ENCODE measurements at regions not wholly inside any gene's neighbourhood (a gene's known extent, or its start where the extent isn't known, plus 50 kb on each side); places are given as distances from the start of the nearest gene placed in this dataset.

DNA sequence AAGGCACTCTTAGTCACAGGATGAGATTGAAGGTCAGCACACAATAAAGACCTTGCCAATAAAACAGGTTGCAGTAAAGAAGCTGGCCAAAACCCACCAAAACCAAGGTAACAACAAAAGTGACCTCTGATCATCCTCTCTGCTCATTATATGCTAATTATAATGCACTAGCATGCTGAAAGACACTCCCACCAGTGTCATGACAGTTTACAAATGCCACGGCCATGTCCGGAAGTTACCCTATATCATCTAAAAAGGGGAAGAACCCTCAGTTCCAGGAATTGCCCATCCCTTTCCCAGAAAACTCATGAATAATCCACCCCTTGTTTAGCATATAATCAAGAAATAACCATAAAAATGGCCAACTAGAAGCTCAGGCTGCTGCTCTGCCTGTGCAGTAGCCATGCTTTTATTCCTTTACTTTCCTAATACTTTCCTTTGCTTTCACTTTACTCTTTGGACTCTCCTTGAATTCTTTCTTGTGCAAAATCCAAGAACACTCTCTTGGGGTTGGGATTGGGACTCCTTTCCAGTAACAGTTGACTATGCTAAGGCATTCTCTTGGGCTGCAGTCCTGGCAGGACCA, 527.3 kb upstream of the MAP3K7 start:
- H3K27ac ChIP-seq (ENCODE audit: low read depth in 1 of 2, low read length in 2 of 2), result no peak overlapping the region

DNA sequence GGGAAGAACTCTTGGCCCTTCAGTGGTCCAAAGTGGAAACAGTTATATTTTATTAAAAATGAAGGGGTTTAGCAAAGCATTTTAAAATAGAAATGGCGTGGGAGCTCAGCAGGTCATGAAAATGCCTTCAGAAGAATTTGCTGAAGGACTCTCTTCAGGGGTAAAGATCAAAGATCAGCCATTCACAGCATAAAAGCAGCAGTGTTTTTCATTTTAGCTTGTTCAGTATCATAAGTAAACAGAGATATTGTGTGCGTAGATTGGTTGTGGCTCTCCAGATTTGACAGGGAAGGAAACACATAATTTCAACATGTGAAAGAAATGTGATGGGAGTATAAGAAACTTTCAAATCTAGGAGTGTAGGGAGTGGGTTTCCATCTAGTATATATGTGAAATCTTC, 519.2 kb upstream of the MAP3K7 start:
- Mint-ChIP-seq H3K4me1 (no peaks in the 10 kb centered on the region), H3K36me3 (no peaks in the 10 kb centered on the region), H3K9me3 (no peaks in the 10 kb centered on the region), H3K27ac (no peak overlapping the region), H3K4me3 (no peak overlapping the region), H3K27me3 (ENCODE audit: low read depth in 3 of 3) (peaks cover 0 to 4% (median 0%) of the 10 kb centered on the region in 3 donors)
- Histone ChIP-seq H3K9me3 (replicated peaks in 1 of 2; ENCODE audit: control insufficient read depth in 1 of 2, insufficient read depth in 1 of 2, low read length in 2 of 2) (no peaks in the 10 kb centered on the region), H3K4me3 (replicated peaks in 1 of 3; ENCODE audit: low read depth in 2 of 3, low read length in 3 of 3) (no peak overlapping the region), H3K36me3 (replicated peaks in 1 of 2; ENCODE audit: control insufficient read depth in 1 of 2, insufficient read depth in 2 of 2, low read length in 2 of 2) (no peaks in the 10 kb centered on the region), H3K27me3 (ENCODE audit: control insufficient read depth in 2 of 2, insufficient read depth in 2 of 2, low read length in 2 of 2) (no peaks in the 10 kb centered on the region), H4K20me1 (ENCODE audit: insufficient read depth, low read length) (no peaks in the 10 kb centered on the region), H3K27ac (ENCODE audit: low read depth in 1 of 2, low read length in 2 of 2) (no peak overlapping the region), H3K4me2 (replicated peaks; ENCODE audit: extremely low read depth, low read length, poor library complexity, severe bottlenecking) (no peak overlapping the region), H3K79me2 (ENCODE audit: insufficient read depth, low read length) (no peaks in the 10 kb centered on the region), H3K9ac (ENCODE audit: insufficient read depth, low read length, poor library complexity, severe bottlenecking) (no peak overlapping the region), H3K4me1 (ENCODE audit: control insufficient read depth in 1 of 2, insufficient read depth in 2 of 2, low read length in 2 of 2) (no peaks in the 10 kb centered on the region), H2AFZ (ENCODE audit: insufficient read depth, low read depth, low read length, poor library complexity, severe bottlenecking) (no peak overlapping the region)
- DNase-seq, result no peak
- WGBS (ENCODE audit: insufficient coverage), result 80% methylated on average over 1 of the region's 2 CpGs
- intact Hi-C loops (cut with micrococcal nuclease), result no loop called here
- TF ChIP-seq, protein P1, sequence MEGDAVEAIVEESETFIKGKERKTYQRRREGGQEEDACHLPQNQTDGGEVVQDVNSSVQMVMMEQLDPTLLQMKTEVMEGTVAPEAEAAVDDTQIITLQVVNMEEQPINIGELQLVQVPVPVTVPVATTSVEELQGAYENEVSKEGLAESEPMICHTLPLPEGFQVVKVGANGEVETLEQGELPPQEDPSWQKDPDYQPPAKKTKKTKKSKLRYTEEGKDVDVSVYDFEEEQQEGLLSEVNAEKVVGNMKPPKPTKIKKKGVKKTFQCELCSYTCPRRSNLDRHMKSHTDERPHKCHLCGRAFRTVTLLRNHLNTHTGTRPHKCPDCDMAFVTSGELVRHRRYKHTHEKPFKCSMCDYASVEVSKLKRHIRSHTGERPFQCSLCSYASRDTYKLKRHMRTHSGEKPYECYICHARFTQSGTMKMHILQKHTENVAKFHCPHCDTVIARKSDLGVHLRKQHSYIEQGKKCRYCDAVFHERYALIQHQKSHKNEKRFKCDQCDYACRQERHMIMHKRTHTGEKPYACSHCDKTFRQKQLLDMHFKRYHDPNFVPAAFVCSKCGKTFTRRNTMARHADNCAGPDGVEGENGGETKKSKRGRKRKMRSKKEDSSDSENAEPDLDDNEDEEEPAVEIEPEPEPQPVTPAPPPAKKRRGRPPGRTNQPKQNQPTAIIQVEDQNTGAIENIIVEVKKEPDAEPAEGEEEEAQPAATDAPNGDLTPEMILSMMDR (IDR thresholded peaks at IDR 0.05), result no peak

More for the DNA sequence above, 527.3 kb upstream of the MAP3K7 start:
- Mint-ChIP-seq H3K36me3 (no peaks in the 10 kb centered on the region), H3K27me3 (ENCODE audit: low read depth in 3 of 3) (no peaks in the 10 kb centered on the region), H3K9me3 (peaks cover 0 to 3% (median 0%) of the 10 kb centered on the region in 7 donors), H3K27ac (no peak overlapping the region), H3K4me3 (no peak overlapping the region), H3K4me1 (no peaks in the 10 kb centered on the region)
- TF ChIP-seq, protein P1 (IDR thresholded peaks at IDR 0.05), result no peak
- Histone ChIP-seq H3K9me3 (replicated peaks in 1 of 2; ENCODE audit: control insufficient read depth in 1 of 2, insufficient read depth in 1 of 2, low read length in 2 of 2) (no peaks in the 10 kb centered on the region), H3K27me3 (ENCODE audit: control insufficient read depth in 2 of 2, insufficient read depth in 2 of 2, low read length in 2 of 2) (no peaks in the 10 kb centered on the region), H3K79me2 (ENCODE audit: insufficient read depth, low read length) (no peaks in the 10 kb centered on the region), H3K9ac (ENCODE audit: insufficient read depth, low read length, poor library complexity, severe bottlenecking) (no peak overlapping the region), H4K20me1 (ENCODE audit: insufficient read depth, low read length) (no peaks in the 10 kb centered on the region), H2AFZ (ENCODE audit: insufficient read depth, low read depth, low read length, poor library complexity, severe bottlenecking) (no peak overlapping the region), H3K4me3 (replicated peaks in 1 of 3; ENCODE audit: low read depth in 2 of 3, low read length in 3 of 3) (no peak overlapping the region), H3K4me2 (replicated peaks; ENCODE audit: extremely low read depth, low read length, poor library complexity, severe bottlenecking) (no peak overlapping the region), H3K4me1 (ENCODE audit: control insufficient read depth in 1 of 2, insufficient read depth in 2 of 2, low read length in 2 of 2) (no peaks in the 10 kb centered on the region), H3K36me3 (replicated peaks in 1 of 2; ENCODE audit: control insufficient read depth in 1 of 2, insufficient read depth in 2 of 2, low read length in 2 of 2) (no peaks in the 10 kb centered on the region)
- WGBS (ENCODE audit: insufficient coverage), result no CpG with 5 or more reads among the region's 2 CpGs
- no peak for DNase-seq
- intact Hi-C loops (cut with micrococcal nuclease), result no loop called here
